ENCODE measurements at regions not wholly inside any gene's neighbourhood (a gene's known extent, or its start where the extent isn't known, plus 50 kb on each side); places are given as distances from the start of the nearest gene placed in this dataset.

GRCh38 chr6:167769408-167770190, 57.1 kb upstream of the AFDN start:
- Mint-ChIP-seq H3K4me1 (no peaks in the 10 kb centered on the region), H3K9me3 (no peaks in the 10 kb centered on the region), H3K4me3 (no peak overlapping the region), H3K27me3 (ENCODE audit: low read depth) (peaks cover 7% of the 10 kb centered on the region), H3K27ac (no peak overlapping the region), H3K36me3 (no peaks in the 10 kb centered on the region)
- DNase-seq (ENCODE audit: low spot score in 2 of 2, unreplicated experiment in 2 of 2): no peak
- TF ChIP-seq CTCF (IDR thresholded peaks at IDR 0.05; ENCODE audit: unreplicated experiment): no peak

GRCh38 chr6:167770291-167770955, 56.3 kb upstream of the AFDN start:
- Mint-ChIP-seq H3K4me1 (no peaks in the 10 kb centered on the region), H3K36me3 (no peaks in the 10 kb centered on the region), H3K27ac (no peak overlapping the region), H3K9me3 (no peaks in the 10 kb centered on the region), H3K4me3 (no peak overlapping the region), H3K27me3 (ENCODE audit: low read depth) (peaks cover 7% of the 10 kb centered on the region)
- no peak for TF ChIP-seq CTCF (IDR thresholded peaks at IDR 0.05; ENCODE audit: unreplicated experiment)
- no peak for DNase-seq (ENCODE audit: low spot score in 2 of 2, unreplicated experiment in 2 of 2)

GRCh38 chr6:167774881-167775280, 51.8 kb upstream of the AFDN start:
- Mint-ChIP-seq H3K27me3 (ENCODE audit: low read depth) (no peaks in the 10 kb centered on the region), H3K9me3 (no peaks in the 10 kb centered on the region), H3K36me3 (no peaks in the 10 kb centered on the region), H3K4me1 (peaks cover 6% of the 10 kb centered on the region), H3K4me3 (no peak overlapping the region), H3K27ac (no peak overlapping the region)
- no peak for DNase-seq (ENCODE audit: low spot score in 2 of 2, unreplicated experiment in 2 of 2)
- TF ChIP-seq CTCF (IDR thresholded peaks at IDR 0.05; ENCODE audit: unreplicated experiment): no peak

- H3K27ac Mint-ChIP-seq: no peak overlapping the region
- H3K4me1 Mint-ChIP-seq: peaks cover 6% of the 10 kb centered on the region
- no peak for TF ChIP-seq CTCF (IDR thresholded peaks at IDR 0.05; ENCODE audit: unreplicated experiment)
- peaks cover 5% of the 10 kb centered on the region for H3K27me3 Mint-ChIP-seq (ENCODE audit: low read depth)
- DNase-seq (ENCODE audit: low spot score in 2 of 2, unreplicated experiment in 2 of 2): no peak
- H3K36me3 Mint-ChIP-seq: no peaks in the 10 kb centered on the region
- H3K4me3 Mint-ChIP-seq: no peak overlapping the region
- H3K9me3 Mint-ChIP-seq: no peaks in the 10 kb centered on the region
Observed at GRCh38 chr6:167776906-167777627, 49.6 kb upstream of the AFDN start.
